ENCODE measurements at regions not wholly inside any gene's neighbourhood (a gene's known extent, or its start where the extent isn't known, plus 50 kb on each side); places are given as distances from the start of the nearest gene placed in this dataset.
A peak's percentile ranks its signal among the peaks of the same experiment; 100 is the strongest.

DNA sequence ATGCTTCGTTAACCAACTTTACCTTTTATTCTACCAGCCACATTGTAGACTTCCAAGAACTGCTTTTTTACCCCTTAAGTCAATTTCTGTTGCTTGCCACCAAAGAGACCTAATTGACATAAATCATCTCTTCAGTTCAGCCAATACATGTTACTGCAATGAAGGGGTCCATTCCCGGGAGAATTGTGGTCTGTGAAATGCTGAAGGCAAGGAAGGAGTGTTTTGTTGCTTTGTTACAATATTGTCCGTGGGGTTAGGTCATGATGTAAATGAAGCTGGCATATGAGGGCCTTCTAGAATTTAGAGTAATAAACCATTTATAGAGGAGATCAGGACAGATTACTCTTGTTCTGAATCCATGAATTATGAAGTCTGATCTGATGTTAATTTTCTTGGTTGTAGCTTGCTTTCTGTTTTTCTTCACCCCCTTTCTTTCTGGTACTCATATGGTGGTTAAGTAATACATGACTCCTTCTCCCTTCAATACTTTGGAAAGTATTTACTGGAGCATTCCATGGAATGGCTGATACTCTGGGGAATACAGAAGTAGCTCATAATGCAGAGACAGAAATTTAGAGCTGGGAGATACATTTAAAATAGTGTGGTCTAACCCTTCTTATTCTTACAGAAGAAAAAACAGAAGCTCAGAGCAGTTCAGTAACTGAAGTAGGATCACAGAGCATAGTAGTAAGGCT lies 297.0 kb upstream of the CLINT1 start:
- no peak overlapping the region for H3K4me3 ChIP-seq
- H3K9me3 ChIP-seq = no peaks in the 10 kb centered on the region
- no peaks in the 10 kb centered on the region for H3K36me3 ChIP-seq
- 91 to 92% methylated on average over 3 of the region's 3 CpGs for WGBS, 2 donors
- no peak overlapping the region for H3K27ac ChIP-seq
- H3K27me3 ChIP-seq = peaks cover 0 to 4% (median 0%) of the 10 kb centered on the region in 7 donors
- TF ChIP-seq, protein P1, sequence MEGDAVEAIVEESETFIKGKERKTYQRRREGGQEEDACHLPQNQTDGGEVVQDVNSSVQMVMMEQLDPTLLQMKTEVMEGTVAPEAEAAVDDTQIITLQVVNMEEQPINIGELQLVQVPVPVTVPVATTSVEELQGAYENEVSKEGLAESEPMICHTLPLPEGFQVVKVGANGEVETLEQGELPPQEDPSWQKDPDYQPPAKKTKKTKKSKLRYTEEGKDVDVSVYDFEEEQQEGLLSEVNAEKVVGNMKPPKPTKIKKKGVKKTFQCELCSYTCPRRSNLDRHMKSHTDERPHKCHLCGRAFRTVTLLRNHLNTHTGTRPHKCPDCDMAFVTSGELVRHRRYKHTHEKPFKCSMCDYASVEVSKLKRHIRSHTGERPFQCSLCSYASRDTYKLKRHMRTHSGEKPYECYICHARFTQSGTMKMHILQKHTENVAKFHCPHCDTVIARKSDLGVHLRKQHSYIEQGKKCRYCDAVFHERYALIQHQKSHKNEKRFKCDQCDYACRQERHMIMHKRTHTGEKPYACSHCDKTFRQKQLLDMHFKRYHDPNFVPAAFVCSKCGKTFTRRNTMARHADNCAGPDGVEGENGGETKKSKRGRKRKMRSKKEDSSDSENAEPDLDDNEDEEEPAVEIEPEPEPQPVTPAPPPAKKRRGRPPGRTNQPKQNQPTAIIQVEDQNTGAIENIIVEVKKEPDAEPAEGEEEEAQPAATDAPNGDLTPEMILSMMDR (IDR thresholded peaks at IDR 0.05) = no peak
- DNase-seq = no peak
- ATAC-seq = no peak
- H3K4me1 ChIP-seq = peaks cover 0 to 13% (median 0%) of the 10 kb centered on the region in 9 donors
- intact Hi-C loops (cut with DNase I) = no loop called here

DNA sequence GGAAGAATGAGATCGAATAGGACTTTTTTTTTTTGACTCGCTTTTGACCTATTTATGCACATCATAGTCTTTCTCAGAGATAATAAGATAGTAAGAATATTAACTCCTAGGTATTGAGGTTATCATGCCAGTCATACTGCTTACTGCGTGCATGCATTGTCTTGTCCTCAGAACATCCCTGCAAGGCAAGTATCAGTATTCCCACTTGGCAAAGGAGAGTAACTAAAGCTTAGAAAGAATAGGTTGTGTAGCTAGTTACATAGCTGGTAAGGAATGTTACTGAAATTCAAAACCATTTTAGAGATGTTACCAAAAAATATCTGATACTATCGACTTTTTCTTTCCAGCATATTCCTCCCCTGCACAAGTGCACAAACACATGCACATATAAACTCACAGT lies 296.1 kb upstream of the CLINT1 start:
- peaks cover 0 to 4% (median 0%) of the 10 kb centered on the region in 7 donors for H3K27me3 ChIP-seq
- TF ChIP-seq, protein P1 (IDR thresholded peaks at IDR 0.05) = no peak
- WGBS, 2 donors = 58 to 76% methylated on average over 4 of the region's 4 CpGs
- no peak overlapping the region for H3K27ac ChIP-seq
- ATAC-seq (no peak), DNase-seq (no peak)
- no peaks in the 10 kb centered on the region for H3K9me3 ChIP-seq
- intact Hi-C loops (cut with DNase I) = no loop called here
- H3K36me3 ChIP-seq = no peaks in the 10 kb centered on the region
- H3K4me1 ChIP-seq = peaks cover 0 to 13% (median 0%) of the 10 kb centered on the region in 9 donors
- no peak overlapping the region for H3K4me3 ChIP-seq

DNA sequence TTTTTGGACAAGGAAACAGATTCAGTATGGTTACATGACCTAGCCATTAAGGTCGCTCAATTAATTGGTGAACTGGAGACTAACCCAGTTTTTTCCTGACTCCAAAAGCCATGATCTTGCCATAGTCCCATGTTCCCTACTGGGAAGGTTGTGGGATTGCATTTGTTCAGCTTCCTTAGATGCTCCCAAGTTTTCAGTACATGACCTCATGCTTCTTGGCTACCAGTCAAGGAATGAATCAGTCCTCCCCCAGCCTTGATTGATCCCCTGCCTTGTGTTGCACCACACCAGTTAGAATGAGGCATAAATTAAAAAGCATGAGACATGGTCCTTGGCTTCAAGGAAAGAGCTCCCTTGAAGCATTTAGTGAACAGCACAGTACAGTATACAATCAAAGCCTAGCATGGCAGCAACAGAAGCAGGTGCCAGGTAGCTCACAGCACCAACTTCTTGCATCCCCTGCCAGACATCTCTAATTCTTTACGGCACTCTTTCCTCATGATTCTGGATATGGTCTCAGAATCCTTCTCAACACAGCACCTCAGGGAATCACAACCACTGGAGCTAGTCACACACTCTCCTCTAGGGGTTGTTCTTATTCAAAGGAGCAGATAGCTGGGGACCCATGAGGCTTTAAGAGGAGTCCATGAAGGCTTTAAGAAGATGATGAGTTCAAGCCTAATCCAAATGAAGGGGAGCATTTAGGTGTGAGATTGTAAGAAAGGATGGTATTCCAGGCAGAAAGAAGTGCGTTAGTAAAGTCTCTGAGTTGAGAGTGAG lies 295.5 kb upstream of the CLINT1 start:
- ATAC-seq = peak; percentile 71 to 97 (median 86)
- WGBS, 2 donors = 72 to 80% methylated on average over 3 of the region's 3 CpGs
- Histone ChIP-seq H3K27ac (no peak overlapping the region), H3K4me1 (peaks cover 0 to 13% (median 0%) of the 10 kb centered on the region in 9 donors), H3K4me3 (no peak overlapping the region), H3K36me3 (no peaks in the 10 kb centered on the region), H3K27me3 (peaks cover 0 to 4% (median 0%) of the 10 kb centered on the region in 7 donors), H3K9me3 (no peaks in the 10 kb centered on the region)
- TF ChIP-seq, protein P1 (IDR thresholded peaks at IDR 0.05) = no peak
- intact Hi-C loops (cut with DNase I) = no loop called here
- peak in 1 of 2 donors; percentile 59 for DNase-seq

DNA sequence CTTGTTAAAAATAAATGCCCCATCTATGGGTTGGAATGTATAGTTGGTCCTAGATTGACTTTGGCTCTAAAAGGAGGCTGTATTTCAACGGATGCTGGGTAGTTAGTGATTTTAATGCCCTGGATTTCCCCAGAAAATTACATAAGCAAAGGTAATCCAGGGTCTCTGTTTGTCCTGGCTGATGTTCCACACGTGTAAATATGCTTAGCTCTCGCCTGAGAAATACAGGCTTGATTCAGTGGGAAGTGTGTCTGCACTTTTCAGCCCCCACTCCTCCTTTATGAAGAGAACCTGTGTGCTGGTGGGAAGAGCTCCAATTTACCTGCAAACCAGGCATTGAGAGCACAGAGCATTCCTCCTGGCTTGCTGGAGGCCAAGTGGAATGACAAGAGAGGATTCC lies 294.6 kb upstream of the CLINT1 start:
- Histone ChIP-seq H3K4me1 (peaks cover 0 to 13% (median 0%) of the 10 kb centered on the region in 9 donors), H3K4me3 (no peak overlapping the region), H3K9me3 (no peaks in the 10 kb centered on the region), H3K27ac (no peak overlapping the region), H3K36me3 (no peaks in the 10 kb centered on the region), H3K27me3 (peaks cover 0 to 4% (median 0%) of the 10 kb centered on the region in 7 donors)
- intact Hi-C loops (cut with DNase I) = no loop called here
- ATAC-seq (no peak), DNase-seq (no peak)
- TF ChIP-seq, protein P1 (IDR thresholded peaks at IDR 0.05) = no peak
- 75 to 79% methylated on average over 3 of the region's 3 CpGs for WGBS, 2 donors
